ENCODE measurements at regions not wholly inside any gene's neighbourhood (a gene's known extent, or its start where the extent isn't known, plus 50 kb on each side); places are given as distances from the start of the nearest gene placed in this dataset.

GRCh38 chr5:4345850-4346249 lies 750.2 kb downstream of the IRX1 start:
- no peak for ATAC-seq (replicated peaks in 6 of 8)
- no peak overlapping the region for H3K4me3 ChIP-seq
- in situ Hi-C loops (cut with MboI; ENCODE audit: low pct_unique_long_range_greater_than_20kb in 2 of 9, low sequenced_read_pairs in 9 of 9, unreplicated experiment in 9 of 9), result no loop called here
- no peak overlapping the region for H3K27ac ChIP-seq
- peaks cover 0 to 27% of the 10 kb centered on the region in 2 donors for H3K4me1 ChIP-seq (replicated peaks in 1 of 2)
- WGBS, 10 experiments, result 10 to 83% (median 57%) methylated on average over 1 of the region's 1 CpG; no CpG with 5 or more reads in 3 of the 10 experiments

GRCh38 chr5:4348423-4348822 lies 752.8 kb downstream of the IRX1 start:
- Histone ChIP-seq H3K4me3 (no peak overlapping the region), H3K27ac (no peak overlapping the region), H3K4me1 (replicated peaks in 1 of 2) (peaks cover 0 to 27% of the 10 kb centered on the region in 2 donors)
- ATAC-seq (replicated peaks in 6 of 8), result peak in 4 of 8 experiments; percentile 94 to 96 (median 94)
- in situ Hi-C loops (cut with MboI; ENCODE audit: low pct_unique_long_range_greater_than_20kb in 2 of 9, low sequenced_read_pairs in 9 of 9, unreplicated experiment in 9 of 9), result no loop called here
- WGBS, 10 experiments, result 8 to 90% (median 52%) methylated on average over 1 to 3 of the region's 3 CpGs; no CpG with 5 or more reads in 2 of the 10 experiments

GRCh38 chr5:4348919-4349318 lies 753.3 kb downstream of the IRX1 start:
- in situ Hi-C loops (cut with MboI; ENCODE audit: low pct_unique_long_range_greater_than_20kb in 2 of 9, low sequenced_read_pairs in 9 of 9, unreplicated experiment in 9 of 9), result no loop called here
- 4 to 96% (median 30%) methylated on average over 3 of the region's 3 CpGs; no CpG with 5 or more reads in 1 of the 10 experiments for WGBS, 10 experiments
- ATAC-seq (replicated peaks in 6 of 8), result peak in 4 of 8 experiments; percentile 17 to 46 (median 38)
- H3K4me3 ChIP-seq, result no peak overlapping the region
- H3K27ac ChIP-seq, result no peak overlapping the region
- H3K4me1 ChIP-seq (replicated peaks in 1 of 2), result peaks cover 0 to 27% of the 10 kb centered on the region in 2 donors

GRCh38 chr5:4356201-4356600 lies 760.6 kb downstream of the IRX1 start:
- WGBS, 10 experiments, result 16 to 93% (median 54%) methylated on average over 2 to 6 of the region's 6 CpGs; no CpG with 5 or more reads in 2 of the 10 experiments
- in situ Hi-C loops (cut with MboI; ENCODE audit: low pct_unique_long_range_greater_than_20kb in 2 of 9, low sequenced_read_pairs in 9 of 9, unreplicated experiment in 9 of 9), result no loop called here
- ATAC-seq (replicated peaks in 6 of 8), result no peak

GRCh38 chr5:4359847-4360246 lies 764.2 kb downstream of the IRX1 start:
- in situ Hi-C loops (cut with MboI; ENCODE audit: low pct_unique_long_range_greater_than_20kb in 2 of 9, low sequenced_read_pairs in 9 of 9, unreplicated experiment in 9 of 9), result no loop called here
- 8 to 100% (median 76%) methylated on average over 2 of the region's 2 CpGs; no CpG with 5 or more reads in 3 of the 10 experiments for WGBS, 10 experiments
- ATAC-seq (replicated peaks in 6 of 8), result no peak
- Histone ChIP-seq H3K27ac (no peak overlapping the region), H3K4me3 (no peak overlapping the region), H3K4me1 (replicated peaks in 1 of 2) (peaks cover 0 to 40% of the 10 kb centered on the region in 2 donors)

More at GRCh38 chr5:4356201-4356600, 760.6 kb downstream of the IRX1 start:
- no peak overlapping the region for H3K27ac ChIP-seq
- H3K4me3 ChIP-seq, result no peak overlapping the region
- H3K4me1 ChIP-seq (replicated peaks in 1 of 2), result peaks cover 0 to 20% of the 10 kb centered on the region in 2 donors

GRCh38 chr5:4361753-4362152 lies 766.1 kb downstream of the IRX1 start:
- ATAC-seq (replicated peaks in 6 of 8), result peak in 1 of 8 experiments; percentile 87
- in situ Hi-C loops (cut with MboI; ENCODE audit: low pct_unique_long_range_greater_than_20kb in 2 of 9, low sequenced_read_pairs in 9 of 9, unreplicated experiment in 9 of 9), result no loop called here
- H3K4me1 ChIP-seq (replicated peaks in 1 of 2), result peaks cover 0 to 40% of the 10 kb centered on the region in 2 donors
- H3K4me3 ChIP-seq, result no peak overlapping the region
- H3K27ac ChIP-seq, result no peak overlapping the region
- WGBS, 10 experiments, result 5 to 100% (median 90%) methylated on average over 1 to 3 of the region's 3 CpGs; no CpG with 5 or more reads in 3 of the 10 experiments

- Histone ChIP-seq H3K4me1 (replicated peaks in 1 of 2) (peaks cover 0 to 45% of the 10 kb centered on the region in 2 donors), H3K4me3 (no peak overlapping the region), H3K27ac (no peak overlapping the region)
- ATAC-seq (replicated peaks in 6 of 8), result peak in 1 of 8 experiments; percentile 18
- WGBS, 10 experiments, result 0 to 100% (median 69%) methylated on average over 1 to 2 of the region's 2 CpGs; no CpG with 5 or more reads in 2 of the 10 experiments
- in situ Hi-C loops (cut with MboI; ENCODE audit: low pct_unique_long_range_greater_than_20kb in 2 of 9, low sequenced_read_pairs in 9 of 9, unreplicated experiment in 9 of 9), result no loop called here
These were observed 766.8 kb downstream of the IRX1 start for GRCh38 chr5:4362411-4362810.

GRCh38 chr5:4363045-4363444 lies 767.4 kb downstream of the IRX1 start:
- no peak for ATAC-seq (replicated peaks in 6 of 8)
- 0 to 29% (median 0%) methylated on average over 1 of the region's 2 CpGs; no CpG with 5 or more reads in 6 of the 10 experiments for WGBS, 10 experiments
- in situ Hi-C loops (cut with MboI; ENCODE audit: low pct_unique_long_range_greater_than_20kb in 2 of 9, low sequenced_read_pairs in 9 of 9, unreplicated experiment in 9 of 9), result no loop called here
- Histone ChIP-seq H3K27ac (no peak overlapping the region), H3K4me1 (replicated peaks in 1 of 2) (peaks cover 0 to 51% of the 10 kb centered on the region in 2 donors), H3K4me3 (no peak overlapping the region)

GRCh38 chr5:4366628-4367027 lies 771.0 kb downstream of the IRX1 start:
- Histone ChIP-seq H3K27ac (no peak overlapping the region), H3K4me3 (no peak overlapping the region), H3K4me1 (replicated peaks in 1 of 2) (peaks cover 0 to 56% of the 10 kb centered on the region in 2 donors)
- ATAC-seq (replicated peaks in 6 of 8), result peak in 3 of 8 experiments; percentile 39 to 45 (median 44)
- 25 to 100% (median 52%) methylated on average over 2 to 5 of the region's 5 CpGs; no CpG with 5 or more reads in 2 of the 10 experiments for WGBS, 10 experiments
- in situ Hi-C loops (cut with MboI; ENCODE audit: low pct_unique_long_range_greater_than_20kb in 2 of 9, low sequenced_read_pairs in 9 of 9, unreplicated experiment in 9 of 9), result no loop called here

GRCh38 chr5:4370218-4370617 lies 769.9 kb upstream of the ADAMTS16 start:
- peaks cover 0 to 33% of the 10 kb centered on the region in 2 donors for H3K4me1 ChIP-seq (replicated peaks in 1 of 2)
- in situ Hi-C loops (cut with MboI; ENCODE audit: low pct_unique_long_range_greater_than_20kb in 2 of 9, low sequenced_read_pairs in 9 of 9, unreplicated experiment in 9 of 9), result no loop called here
- ATAC-seq (replicated peaks in 6 of 8), result no peak
- no peak overlapping the region for H3K4me3 ChIP-seq
- 6 to 79% (median 33%) methylated on average over 2 to 6 of the region's 6 CpGs; no CpG with 5 or more reads in 1 of the 10 experiments for WGBS, 10 experiments
- H3K27ac ChIP-seq, result no peak overlapping the region

GRCh38 chr5:4372481-4372880 lies 767.6 kb upstream of the ADAMTS16 start:
- in situ Hi-C loops (cut with MboI; ENCODE audit: low pct_unique_long_range_greater_than_20kb in 2 of 9, low sequenced_read_pairs in 9 of 9, unreplicated experiment in 9 of 9), result no loop called here
- Histone ChIP-seq H3K4me1 (replicated peaks in 1 of 2) (peaks cover 0 to 18% of the 10 kb centered on the region in 2 donors), H3K27ac (no peak overlapping the region), H3K4me3 (no peak overlapping the region)
- no peak for ATAC-seq (replicated peaks in 6 of 8)
- 33 to 100% (median 80%) methylated on average over 1 of the region's 1 CpG; no CpG with 5 or more reads in 1 of the 10 experiments for WGBS, 10 experiments

- no peak for ATAC-seq (replicated peaks in 6 of 8)
- in situ Hi-C loops (cut with MboI; ENCODE audit: low pct_unique_long_range_greater_than_20kb in 2 of 9, low sequenced_read_pairs in 9 of 9, unreplicated experiment in 9 of 9), result no loop called here
These were observed 766.9 kb upstream of the ADAMTS16 start for GRCh38 chr5:4373051-4373820.

GRCh38 chr5:4374866-4375265 lies 765.3 kb upstream of the ADAMTS16 start:
- H3K27ac ChIP-seq, result no peak overlapping the region
- H3K4me1 ChIP-seq (replicated peaks in 1 of 2), result no peaks in the 10 kb centered on the region
- H3K4me3 ChIP-seq, result no peak overlapping the region
- WGBS, 10 experiments, result 1 to 97% (median 80%) methylated on average over 1 to 7 of the region's 7 CpGs; no CpG with 5 or more reads in 1 of the 10 experiments
- in situ Hi-C loops (cut with MboI; ENCODE audit: low pct_unique_long_range_greater_than_20kb in 2 of 9, low sequenced_read_pairs in 9 of 9, unreplicated experiment in 9 of 9), result no loop called here
- ATAC-seq (replicated peaks in 6 of 8), result peak in 2 of 8 experiments; percentile 25 to 39

More at GRCh38 chr5:4373051-4373820, 766.9 kb upstream of the ADAMTS16 start:
- H3K4me3 ChIP-seq, result no peak overlapping the region
- WGBS, 10 experiments, result 0 to 100% (median 74%) methylated on average over 3 to 6 of the region's 6 CpGs
- no peak overlapping the region for H3K27ac ChIP-seq
- H3K4me1 ChIP-seq (replicated peaks in 1 of 2), result peaks cover 0 to 10% of the 10 kb centered on the region in 2 donors

Data from motor neuron (in vitro differentiated cells).